ENCODE measurements at regions not wholly inside any gene's neighbourhood (a gene's known extent, or its start where the extent isn't known, plus 50 kb on each side); places are given as distances from the start of the nearest gene placed in this dataset.

GRCh38 chr2:101638817-101639605 is 58.5 kb upstream of the MAP4K4 start:
- no peak for TF ChIP-seq SP1 (IDR thresholded peaks at IDR 0.05; ENCODE audit: low read depth)
- TF ChIP-seq FOSL1 (IDR thresholded peaks at IDR 0.05; ENCODE audit: low read depth): no peak
- TF ChIP-seq, protein P1, sequence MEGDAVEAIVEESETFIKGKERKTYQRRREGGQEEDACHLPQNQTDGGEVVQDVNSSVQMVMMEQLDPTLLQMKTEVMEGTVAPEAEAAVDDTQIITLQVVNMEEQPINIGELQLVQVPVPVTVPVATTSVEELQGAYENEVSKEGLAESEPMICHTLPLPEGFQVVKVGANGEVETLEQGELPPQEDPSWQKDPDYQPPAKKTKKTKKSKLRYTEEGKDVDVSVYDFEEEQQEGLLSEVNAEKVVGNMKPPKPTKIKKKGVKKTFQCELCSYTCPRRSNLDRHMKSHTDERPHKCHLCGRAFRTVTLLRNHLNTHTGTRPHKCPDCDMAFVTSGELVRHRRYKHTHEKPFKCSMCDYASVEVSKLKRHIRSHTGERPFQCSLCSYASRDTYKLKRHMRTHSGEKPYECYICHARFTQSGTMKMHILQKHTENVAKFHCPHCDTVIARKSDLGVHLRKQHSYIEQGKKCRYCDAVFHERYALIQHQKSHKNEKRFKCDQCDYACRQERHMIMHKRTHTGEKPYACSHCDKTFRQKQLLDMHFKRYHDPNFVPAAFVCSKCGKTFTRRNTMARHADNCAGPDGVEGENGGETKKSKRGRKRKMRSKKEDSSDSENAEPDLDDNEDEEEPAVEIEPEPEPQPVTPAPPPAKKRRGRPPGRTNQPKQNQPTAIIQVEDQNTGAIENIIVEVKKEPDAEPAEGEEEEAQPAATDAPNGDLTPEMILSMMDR (IDR thresholded peaks at IDR 0.05 in 2 of 3, conservative IDR thresholded peaks at IDR 0.05 in 1 of 3; ENCODE audit: borderline replicate concordance in 1 of 3, insufficient read depth in 1 of 3, low read depth in 2 of 3, low read length in 2 of 3): no peak
- no peak for TF ChIP-seq EZH2phosphoT487 (IDR thresholded peaks at IDR 0.05; ENCODE audit: borderline replicate concordance)
- TF ChIP-seq SRF (IDR thresholded peaks at IDR 0.05; ENCODE audit: low read depth): no peak
- no peak for TF ChIP-seq ZNF274 (IDR thresholded peaks at IDR 0.05; ENCODE audit: low read depth, low read length)
- no peak for TF ChIP-seq MAX (IDR thresholded peaks at IDR 0.05)
- TF ChIP-seq TCF7L2 (IDR thresholded peaks at IDR 0.05; ENCODE audit: borderline replicate concordance, extremely low read depth, insufficient read depth, insufficient read length): no peak
- no peak for TF ChIP-seq JUND (IDR thresholded peaks at IDR 0.05)
- TF ChIP-seq EZH2 (IDR thresholded peaks at IDR 0.05): no peak
- no peak for TF ChIP-seq EGR1 (IDR thresholded peaks at IDR 0.05; ENCODE audit: low read depth)
- TF ChIP-seq, protein P2, sequence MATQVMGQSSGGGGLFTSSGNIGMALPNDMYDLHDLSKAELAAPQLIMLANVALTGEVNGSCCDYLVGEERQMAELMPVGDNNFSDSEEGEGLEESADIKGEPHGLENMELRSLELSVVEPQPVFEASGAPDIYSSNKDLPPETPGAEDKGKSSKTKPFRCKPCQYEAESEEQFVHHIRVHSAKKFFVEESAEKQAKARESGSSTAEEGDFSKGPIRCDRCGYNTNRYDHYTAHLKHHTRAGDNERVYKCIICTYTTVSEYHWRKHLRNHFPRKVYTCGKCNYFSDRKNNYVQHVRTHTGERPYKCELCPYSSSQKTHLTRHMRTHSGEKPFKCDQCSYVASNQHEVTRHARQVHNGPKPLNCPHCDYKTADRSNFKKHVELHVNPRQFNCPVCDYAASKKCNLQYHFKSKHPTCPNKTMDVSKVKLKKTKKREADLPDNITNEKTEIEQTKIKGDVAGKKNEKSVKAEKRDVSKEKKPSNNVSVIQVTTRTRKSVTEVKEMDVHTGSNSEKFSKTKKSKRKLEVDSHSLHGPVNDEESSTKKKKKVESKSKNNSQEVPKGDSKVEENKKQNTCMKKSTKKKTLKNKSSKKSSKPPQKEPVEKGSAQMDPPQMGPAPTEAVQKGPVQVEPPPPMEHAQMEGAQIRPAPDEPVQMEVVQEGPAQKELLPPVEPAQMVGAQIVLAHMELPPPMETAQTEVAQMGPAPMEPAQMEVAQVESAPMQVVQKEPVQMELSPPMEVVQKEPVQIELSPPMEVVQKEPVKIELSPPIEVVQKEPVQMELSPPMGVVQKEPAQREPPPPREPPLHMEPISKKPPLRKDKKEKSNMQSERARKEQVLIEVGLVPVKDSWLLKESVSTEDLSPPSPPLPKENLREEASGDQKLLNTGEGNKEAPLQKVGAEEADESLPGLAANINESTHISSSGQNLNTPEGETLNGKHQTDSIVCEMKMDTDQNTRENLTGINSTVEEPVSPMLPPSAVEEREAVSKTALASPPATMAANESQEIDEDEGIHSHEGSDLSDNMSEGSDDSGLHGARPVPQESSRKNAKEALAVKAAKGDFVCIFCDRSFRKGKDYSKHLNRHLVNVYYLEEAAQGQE (IDR thresholded peaks at IDR 0.05; ENCODE audit: low read depth): no peak
- TF ChIP-seq ZFX (IDR thresholded peaks at IDR 0.05): no peak
- TF ChIP-seq POLR2A (IDR thresholded peaks at IDR 0.05; ENCODE audit: borderline replicate concordance, extremely low read depth, insufficient read depth, insufficient read length): no peak

All from HCT116 (cell line).